ENCODE measurements at regions not wholly inside any gene's neighbourhood (a gene's known extent, or its start where the extent isn't known, plus 50 kb on each side); places are given as distances from the start of the nearest gene placed in this dataset.
"Not testable (repeated sequence)": the region's sequence is repeated elsewhere in the genome, so short reads cannot be mapped to it uniquely, and the experiment has no call there.

DNA sequence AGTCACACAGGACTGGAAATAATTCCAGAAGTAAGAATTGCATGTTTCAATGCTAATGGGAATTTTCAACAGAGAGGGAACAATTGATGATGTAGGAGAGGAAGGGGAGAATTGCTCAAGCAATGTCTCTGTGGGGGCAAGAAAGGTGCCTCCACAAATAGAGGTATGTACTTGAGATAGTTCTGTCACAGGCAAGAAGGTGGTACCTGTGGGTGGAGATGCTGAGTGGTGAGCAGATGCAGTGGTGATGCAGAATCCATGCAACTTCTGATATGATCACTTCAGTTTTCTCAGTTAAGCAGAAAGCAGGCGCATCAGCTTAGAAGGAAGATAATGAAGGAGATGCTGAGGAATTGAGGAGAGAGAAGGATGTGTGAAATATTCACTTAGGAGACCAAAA is 55.1 kb upstream of the SEC24B start:
- DNase-seq: no peak

DNA sequence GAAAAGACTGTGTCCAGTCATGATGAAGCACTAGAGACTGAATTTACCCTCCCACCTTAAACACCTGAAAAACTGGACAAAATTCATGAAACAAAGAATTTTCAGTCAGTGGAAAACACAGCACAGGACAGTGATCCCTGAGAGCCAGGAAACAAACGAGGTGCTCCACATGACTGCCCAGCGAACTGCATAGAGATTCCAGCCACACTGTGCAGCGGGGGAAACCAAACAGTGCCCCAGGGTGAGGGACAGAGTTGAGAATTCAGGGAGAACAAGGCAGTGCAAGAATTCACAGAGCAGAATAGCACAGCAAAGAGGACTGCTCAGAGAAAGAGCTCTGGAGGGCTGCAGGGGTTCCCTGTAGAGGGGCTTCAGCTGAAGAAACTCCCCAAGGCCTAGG is 55.5 kb upstream of the SEC24B start:
- no peak for DNase-seq

DNA sequence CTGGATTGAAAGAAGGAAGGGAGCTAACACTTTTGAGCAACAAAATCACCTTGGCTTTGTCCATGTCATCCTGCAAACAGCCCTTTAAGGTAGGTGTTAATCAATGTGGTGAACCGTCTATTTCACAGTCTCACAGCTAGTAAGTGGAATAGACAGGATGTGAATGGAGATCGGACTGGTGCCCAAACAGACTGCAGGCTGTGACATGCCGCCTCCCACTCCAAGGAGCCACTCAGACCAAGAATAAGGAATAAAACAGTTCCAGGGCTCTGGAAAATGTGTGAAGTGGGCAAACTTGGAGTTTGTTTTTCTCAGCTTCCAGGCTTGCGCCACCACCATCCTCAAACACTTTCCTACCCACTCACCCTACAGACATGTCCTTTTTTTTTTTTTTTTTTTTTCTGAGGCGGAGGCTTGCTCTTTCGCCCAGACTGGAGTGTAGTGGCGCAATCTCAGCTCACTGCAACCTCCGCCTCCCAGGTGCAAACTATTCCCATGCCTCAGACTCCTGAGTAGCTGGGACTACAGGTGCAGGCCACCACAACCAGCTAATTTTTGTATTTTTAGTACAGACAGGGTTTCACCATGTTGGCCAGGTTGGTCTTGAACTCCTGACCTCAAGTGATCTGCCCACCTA is 57.7 kb upstream of the SEC24B start:
- DNase-seq: no peak

DNA sequence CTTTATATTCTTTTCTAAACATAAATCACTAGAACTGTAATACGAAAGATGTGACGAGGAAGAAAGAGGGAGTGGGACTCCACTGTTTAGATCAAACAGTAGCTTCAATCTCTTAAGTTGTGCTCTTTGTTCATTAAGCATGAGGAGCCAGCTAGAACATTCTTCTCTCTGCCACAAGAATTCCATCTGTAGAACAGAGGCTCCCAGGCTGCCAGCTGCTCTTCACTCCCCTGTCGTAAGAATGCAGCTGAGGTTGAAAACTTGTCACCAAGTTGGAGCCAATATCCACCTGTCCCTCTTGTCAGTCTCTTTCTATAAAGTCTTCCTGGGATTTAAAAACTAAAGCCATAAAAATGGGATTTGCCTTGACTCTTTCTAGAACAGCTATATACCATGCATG is 65.0 kb upstream of the SEC24B start:
- DNase-seq: no peak

DNA sequence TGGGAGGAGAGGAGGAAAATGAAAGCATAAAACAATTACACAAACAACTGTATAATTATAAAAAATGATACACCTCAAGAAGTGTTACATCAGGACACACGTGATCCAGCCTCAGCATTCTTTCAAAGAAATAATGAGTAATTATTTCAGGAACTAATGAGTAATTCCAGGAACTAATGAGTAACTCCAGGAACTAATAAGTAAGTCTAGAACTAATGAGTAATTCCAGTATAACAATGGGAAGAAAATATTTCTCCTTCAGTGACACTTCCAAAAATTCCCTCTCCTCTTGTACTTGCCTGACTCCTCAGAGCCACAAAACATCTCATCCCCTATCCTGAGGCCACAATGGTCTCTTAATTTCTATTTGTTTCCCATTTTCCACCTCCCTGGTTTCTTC is 63.5 kb upstream of the COL25A1 start:
- peak in 1 of 2 donors; percentile 6 for DNase-seq

DNA sequence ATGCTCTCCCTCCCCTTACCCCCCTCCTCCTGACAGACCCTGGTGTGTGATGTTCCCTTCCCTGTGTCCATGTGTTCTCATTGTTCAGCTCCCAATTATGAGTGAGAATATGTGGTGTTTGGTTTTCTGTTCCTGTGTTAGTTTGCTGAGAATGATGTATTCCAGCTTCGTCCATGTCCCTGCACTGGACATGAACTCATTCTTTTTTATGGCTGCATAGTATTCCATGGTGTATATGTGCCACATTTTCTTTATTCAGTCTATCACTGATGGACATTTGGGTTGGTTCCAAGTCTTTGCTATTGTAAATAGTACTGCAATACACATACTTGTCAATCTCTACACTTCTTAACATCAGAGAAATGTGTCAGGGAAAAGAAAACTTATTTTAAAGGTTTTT is 62.8 kb upstream of the COL25A1 start:
- DNase-seq: not testable (repeated sequence)

DNA sequence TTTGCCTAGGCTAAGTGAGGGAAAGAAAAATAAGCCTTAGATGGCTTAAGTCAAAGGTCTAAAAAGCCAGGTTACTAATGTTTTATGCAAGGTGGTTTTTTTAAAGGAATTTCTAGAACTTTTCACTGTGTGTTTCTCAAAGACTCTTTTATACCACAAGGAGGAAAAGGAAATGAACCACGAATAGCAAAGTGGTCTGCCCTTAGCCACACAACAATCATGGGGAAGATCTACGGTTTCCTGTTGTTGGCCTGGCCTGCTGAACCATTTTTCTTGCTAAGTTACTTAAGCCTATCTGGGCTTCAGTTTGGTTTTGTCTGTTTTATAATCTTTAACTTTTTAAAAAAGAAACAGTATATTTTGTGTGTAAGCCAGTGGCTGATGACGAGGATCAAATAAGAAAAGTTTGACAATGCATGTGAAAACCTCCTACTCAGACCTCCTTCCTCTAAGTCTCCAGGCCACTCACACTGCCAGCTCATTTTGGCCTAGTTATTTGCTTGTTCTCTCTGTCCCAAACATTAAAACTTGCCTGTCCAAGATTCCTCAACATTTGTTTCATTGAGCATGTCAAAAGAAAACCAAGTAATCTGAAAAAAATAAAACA is 56.7 kb upstream of the COL25A1 start:
- no peak for DNase-seq

DNA sequence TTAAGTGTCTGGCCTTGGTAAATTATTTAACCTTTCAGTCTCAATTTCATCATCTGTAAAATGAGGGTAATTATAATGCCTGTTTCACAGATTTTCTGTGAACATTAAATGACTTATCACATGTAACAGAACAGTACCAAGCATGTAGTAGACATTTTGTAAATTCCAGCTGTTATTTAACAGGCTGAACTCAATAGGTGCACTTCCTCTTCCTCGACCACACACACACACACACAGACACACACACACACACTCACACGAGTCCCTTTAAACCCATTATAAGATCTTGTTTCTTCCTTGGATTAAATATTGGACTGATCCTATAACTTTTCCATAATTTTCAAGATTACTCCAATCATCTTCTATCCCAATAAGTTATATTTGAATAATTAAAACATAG is 53.4 kb upstream of the COL25A1 start:
- DNase-seq: no peak

DNA sequence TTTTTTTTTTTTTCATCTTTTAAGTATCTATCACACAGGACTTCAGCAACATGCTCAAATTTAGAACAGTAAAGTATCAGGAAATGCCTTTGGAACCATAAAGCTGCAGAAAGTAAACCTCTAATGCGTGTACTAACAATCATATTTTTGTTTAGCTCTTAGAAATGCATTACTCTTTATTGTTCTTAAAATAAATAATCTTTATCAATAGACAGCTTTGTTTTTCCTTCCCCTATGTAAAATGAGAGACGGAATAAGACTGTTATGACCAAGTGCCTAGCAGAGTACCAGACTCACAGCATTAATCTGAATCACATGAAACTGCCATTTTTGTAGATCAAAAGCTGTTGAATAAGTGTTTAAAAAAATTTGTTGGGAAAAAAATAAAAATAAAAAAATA is 50.5 kb upstream of the COL25A1 start:
- DNase-seq: no peak
